Breast epithelium (tissue), 4 donors: ENCODE measurements at regions not wholly inside any gene's neighbourhood (a gene's known extent, or its start where the extent isn't known, plus 50 kb on each side); places are given as distances from the start of the nearest gene placed in this dataset.

Experiments used
- DNase-seq, 2 donors: peaks; one replicate each; pipeline ENCODE4 v3.0.0-alpha.2; 2019; ENCODE audit warnings: low spot score in 2 of 2
- H3K27ac ChIP-seq, 2 donors: fragments of 200-600 bp; sonication (generic) in 1 of 2; one replicate each; pipeline ENCODE4 v1.5.1; 2016 to 2019; ENCODE audit warnings: mild to moderate bottlenecking in 1 of 2
- H3K27me3 ChIP-seq, 2 donors: fragments of 200-600 bp; sonication (generic) in 1 of 2; one replicate each; pipeline versions ENCODE4 v1.5.1 to v1.6.0; 2017 to 2019; ENCODE audit warnings: control low read depth in 1 of 2, mild to moderate bottlenecking in 1 of 2
- H3K36me3 ChIP-seq: fragments of 200-600 bp; one replicate; pipeline ENCODE4 v1.5.1; 2019
- H3K4me1 ChIP-seq, 2 donors: fragments of 200-600 bp; sonication (generic); one replicate each; pipeline ENCODE4 v1.5.1; 2016 to 2019; ENCODE audit warnings: control low read depth in 1 of 2
- H3K4me3 ChIP-seq, 3 donors: fragments of 200-600 bp; sonication (generic); 1 replicate in 2 of 3; 2 replicates in 1 of 3; pipeline ENCODE4 v1.5.1; 2016 to 2019; ENCODE audit warnings: mild to moderate bottlenecking in 3 of 3, moderate library complexity in 2 of 3
- H3K9me3 ChIP-seq, 2 donors: fragments of 200-600 bp; sonication (generic) in 1 of 2; one replicate each; pipeline ENCODE4 v1.5.1; 2016 to 2019; ENCODE audit warnings: control low read depth in 1 of 2
- POLR2A ChIP-seq: fragments of 450-650 bp; IDR thresholded peaks from one replicate; pipeline ENCODE4 v1.6.1; 2016; ENCODE audit warnings: antibody characterized with exemption, mild to moderate bottlenecking, moderate library complexity
- POLR2AphosphoS5 ChIP-seq, 3 donors: sonication (generic); formaldehyde crosslinking; IDR thresholded peaks; one replicate each; pipeline ENCODE4 v1.6.1; 2017; ENCODE audit warnings: antibody characterized with exemption in 3 of 3
- intact Hi-C: fragments of 100-400 bp; cut with DNase I; formaldehyde crosslinking; loops from one replicate; pipeline ENCODE4 v1.15.1; 2023; ENCODE audit warnings: low total_unique reads
- TF ChIP-seq, protein P1 (sequence below), 3 donors: fragments of 450-650 bp; IDR thresholded peaks; one replicate each; pipeline ENCODE4 v1.5.1; 2016 to 2017; ENCODE audit warnings: antibody characterized with exemption in 3 of 3, mild to moderate bottlenecking in 3 of 3, moderate library complexity in 3 of 3

DNA sequence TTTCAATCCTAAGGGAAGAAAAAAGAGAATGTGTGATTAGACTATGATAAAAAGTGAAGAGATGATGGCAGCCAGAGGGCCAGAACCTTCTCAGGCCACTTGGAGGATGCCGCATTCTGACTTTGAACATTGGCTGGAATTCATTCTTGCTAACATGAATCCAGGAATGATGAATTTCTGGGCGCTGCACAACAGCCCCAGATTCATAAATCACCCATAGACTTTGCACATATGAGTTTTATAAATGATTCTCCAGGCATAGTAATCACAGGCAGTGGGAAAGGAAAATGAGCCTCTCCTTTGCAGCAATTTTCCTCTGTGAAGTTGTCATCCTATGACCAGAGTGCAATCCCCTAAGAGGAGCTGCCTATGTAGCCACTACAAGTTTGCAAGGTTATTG, 555.4 kb downstream of the KCTD12 start:
- Histone ChIP-seq H3K4me3 (no peak overlapping the region), H3K36me3 (no peaks in the 10 kb centered on the region), H3K27me3 (no peaks in the 10 kb centered on the region), H3K27ac (no peak overlapping the region), H3K4me1 (no peaks in the 10 kb centered on the region), H3K9me3 (no peaks in the 10 kb centered on the region)
- no peak for DNase-seq
- TF ChIP-seq, protein P1, sequence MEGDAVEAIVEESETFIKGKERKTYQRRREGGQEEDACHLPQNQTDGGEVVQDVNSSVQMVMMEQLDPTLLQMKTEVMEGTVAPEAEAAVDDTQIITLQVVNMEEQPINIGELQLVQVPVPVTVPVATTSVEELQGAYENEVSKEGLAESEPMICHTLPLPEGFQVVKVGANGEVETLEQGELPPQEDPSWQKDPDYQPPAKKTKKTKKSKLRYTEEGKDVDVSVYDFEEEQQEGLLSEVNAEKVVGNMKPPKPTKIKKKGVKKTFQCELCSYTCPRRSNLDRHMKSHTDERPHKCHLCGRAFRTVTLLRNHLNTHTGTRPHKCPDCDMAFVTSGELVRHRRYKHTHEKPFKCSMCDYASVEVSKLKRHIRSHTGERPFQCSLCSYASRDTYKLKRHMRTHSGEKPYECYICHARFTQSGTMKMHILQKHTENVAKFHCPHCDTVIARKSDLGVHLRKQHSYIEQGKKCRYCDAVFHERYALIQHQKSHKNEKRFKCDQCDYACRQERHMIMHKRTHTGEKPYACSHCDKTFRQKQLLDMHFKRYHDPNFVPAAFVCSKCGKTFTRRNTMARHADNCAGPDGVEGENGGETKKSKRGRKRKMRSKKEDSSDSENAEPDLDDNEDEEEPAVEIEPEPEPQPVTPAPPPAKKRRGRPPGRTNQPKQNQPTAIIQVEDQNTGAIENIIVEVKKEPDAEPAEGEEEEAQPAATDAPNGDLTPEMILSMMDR (IDR thresholded peaks at IDR 0.05): no peak
- TF ChIP-seq POLR2A: no peak
- TF ChIP-seq POLR2AphosphoS5 (IDR thresholded peaks at IDR 0.05): no peak
- intact Hi-C loops: no loop called here

DNA sequence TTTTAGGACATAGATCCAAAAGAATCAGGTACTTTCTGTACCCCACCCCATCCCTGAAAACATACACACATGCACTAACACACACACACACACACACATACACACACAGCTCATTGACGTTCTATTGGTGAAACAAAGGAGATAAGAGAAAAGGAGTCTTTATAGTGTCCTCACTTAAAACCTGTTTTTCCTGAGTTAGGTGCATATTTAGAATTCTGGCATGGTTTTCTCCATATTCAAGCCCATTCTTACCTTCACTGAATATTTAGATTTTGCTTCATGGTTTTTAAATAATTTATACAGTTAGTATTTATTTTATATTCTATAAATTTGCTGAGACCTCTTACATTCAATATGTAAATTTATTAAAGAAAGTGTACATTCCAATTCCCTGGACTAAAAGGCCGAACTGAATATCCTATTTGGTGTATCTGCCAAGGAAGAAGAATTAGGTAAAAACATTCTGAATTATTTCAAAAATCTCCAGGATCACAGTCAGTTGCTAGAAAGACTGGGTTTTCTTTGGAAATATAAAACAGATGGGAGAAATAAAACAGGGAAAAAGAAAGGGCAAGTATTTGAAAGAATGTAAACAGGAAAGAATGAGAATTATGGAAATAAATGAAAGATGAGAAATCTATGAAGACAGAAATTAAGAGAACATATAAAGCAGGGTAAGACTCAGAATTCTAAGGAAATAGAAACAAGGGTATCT, 556.2 kb downstream of the KCTD12 start:
- Histone ChIP-seq H3K27me3 (no peaks in the 10 kb centered on the region), H3K4me1 (no peaks in the 10 kb centered on the region), H3K4me3 (no peak overlapping the region), H3K9me3 (no peaks in the 10 kb centered on the region), H3K27ac (no peak overlapping the region), H3K36me3 (no peaks in the 10 kb centered on the region)
- intact Hi-C loops: no loop called here
- TF ChIP-seq, protein P1 (IDR thresholded peaks at IDR 0.05): no peak
- DNase-seq: no peak

DNA sequence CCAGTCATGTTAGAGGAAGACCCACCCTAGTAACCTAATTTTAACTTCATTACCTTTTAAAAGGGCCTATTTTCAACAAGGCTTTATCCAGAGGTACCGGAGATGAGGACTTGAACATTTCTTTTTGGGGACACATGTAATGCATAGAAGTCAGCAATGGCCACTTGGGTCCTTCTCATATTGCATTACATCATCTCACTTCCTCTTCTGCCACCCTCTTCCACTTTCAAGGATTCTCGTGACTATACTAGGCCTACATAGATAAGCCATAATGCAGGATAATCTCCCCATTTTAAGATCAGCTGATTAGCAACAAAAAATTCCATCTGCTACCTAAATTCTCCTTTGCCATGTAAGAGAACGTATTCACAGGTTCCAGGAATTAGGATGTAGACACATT, 557.2 kb downstream of the KCTD12 start:
- Histone ChIP-seq H3K36me3 (no peaks in the 10 kb centered on the region), H3K9me3 (no peaks in the 10 kb centered on the region), H3K4me1 (no peaks in the 10 kb centered on the region), H3K27ac (no peak overlapping the region), H3K4me3 (no peak overlapping the region), H3K27me3 (no peaks in the 10 kb centered on the region)
- DNase-seq: no peak
- intact Hi-C loops: no loop called here
- TF ChIP-seq POLR2A (no peak), POLR2AphosphoS5 (IDR thresholded peaks at IDR 0.05) (no peak)
- TF ChIP-seq, protein P1 (IDR thresholded peaks at IDR 0.05): no peak

DNA sequence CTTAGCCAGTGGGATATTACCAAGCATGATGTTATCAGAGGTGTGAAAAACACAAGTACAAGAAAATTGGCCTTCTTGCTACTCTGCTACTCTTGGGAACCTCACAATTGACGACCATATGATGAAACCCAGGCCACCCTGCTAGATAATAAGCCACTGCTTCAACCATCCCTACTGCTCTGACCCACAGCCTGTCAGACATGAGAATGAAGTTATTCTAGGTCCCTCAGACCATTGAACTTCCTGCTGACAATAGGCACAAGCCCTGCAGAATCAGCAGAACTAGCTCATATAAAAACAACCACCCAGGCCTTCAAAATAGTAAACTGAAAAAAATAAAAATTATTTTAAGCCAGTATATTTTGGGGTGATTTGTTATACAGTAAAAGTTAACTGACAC, 559.9 kb downstream of the KCTD12 start:
- intact Hi-C loops: no loop called here
- no peak for TF ChIP-seq POLR2AphosphoS5 (IDR thresholded peaks at IDR 0.05)
- no peak for TF ChIP-seq POLR2A
- TF ChIP-seq, protein P1 (IDR thresholded peaks at IDR 0.05): no peak
- Histone ChIP-seq H3K27ac (no peak overlapping the region), H3K9me3 (no peaks in the 10 kb centered on the region), H3K4me1 (no peaks in the 10 kb centered on the region), H3K36me3 (no peaks in the 10 kb centered on the region), H3K4me3 (no peak overlapping the region), H3K27me3 (no peaks in the 10 kb centered on the region)
- DNase-seq: no peak

DNA sequence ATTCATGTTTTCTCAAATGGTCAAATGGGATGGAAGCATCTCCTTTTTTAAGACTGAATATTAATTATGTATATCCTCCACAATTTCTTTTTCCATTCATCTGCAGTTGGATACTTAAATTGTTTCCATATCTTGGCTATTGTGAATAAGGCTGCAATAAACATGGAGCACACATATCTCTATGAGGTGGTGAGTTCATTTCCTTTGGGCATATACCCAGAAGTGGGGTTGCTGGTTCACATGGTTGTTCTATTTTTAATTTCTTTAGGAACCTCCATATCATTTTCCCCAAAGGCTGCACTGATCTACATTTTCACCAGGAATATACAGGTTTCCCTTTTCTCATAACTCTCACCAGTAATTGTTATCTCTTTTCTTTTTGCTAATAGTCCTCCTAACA, 566.3 kb downstream of the KCTD12 start:
- no peaks in the 10 kb centered on the region for H3K4me1 ChIP-seq
- no peak overlapping the region for H3K4me3 ChIP-seq
- H3K9me3 ChIP-seq: peaks cover 0 to 4% of the 10 kb centered on the region in 2 donors
- DNase-seq: no peak
- no peaks in the 10 kb centered on the region for H3K36me3 ChIP-seq
- no peaks in the 10 kb centered on the region for H3K27me3 ChIP-seq
- TF ChIP-seq POLR2A (no peak), POLR2AphosphoS5 (IDR thresholded peaks at IDR 0.05) (no peak)
- TF ChIP-seq, protein P1 (IDR thresholded peaks at IDR 0.05): no peak
- intact Hi-C loops: no loop called here
- H3K27ac ChIP-seq: no peak overlapping the region
